ENCODE measurements at regions not wholly inside any gene's neighbourhood (a gene's known extent, or its start where the extent isn't known, plus 50 kb on each side); places are given as distances from the start of the nearest gene placed in this dataset.

DNA sequence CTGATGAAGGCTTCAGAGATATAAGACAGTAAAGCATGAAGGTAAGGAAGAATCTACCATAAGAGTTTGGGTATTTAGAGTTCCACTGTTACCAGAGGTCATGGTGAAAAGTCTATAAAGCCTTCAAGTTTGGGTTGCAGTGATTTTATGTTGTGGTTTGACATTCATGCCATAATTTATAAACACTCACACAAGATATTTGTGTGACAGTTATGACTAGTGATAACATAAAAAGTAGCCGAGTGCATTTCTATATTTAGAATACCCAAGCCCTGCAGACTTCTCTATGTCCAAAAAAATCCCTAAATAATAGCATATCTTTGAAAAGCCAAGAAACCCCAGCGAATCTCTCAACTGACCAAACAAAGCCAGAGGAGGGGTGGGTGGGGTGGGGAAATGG, 229.9 kb downstream of the CXCL12 start:
- Histone ChIP-seq H3K9me2 (replicated peaks; ENCODE audit: insufficient read depth, low read length) (no peaks in the 10 kb centered on the region), H3K36me3 (replicated peaks; ENCODE audit: insufficient read depth, low read length) (no peaks in the 10 kb centered on the region), H3K4me1 (ENCODE audit: low read length) (no peaks in the 10 kb centered on the region), H2AFZ (ENCODE audit: low read length) (no peak overlapping the region), H3K79me2 (ENCODE audit: low read length) (no peaks in the 10 kb centered on the region), H3K4me3 (ENCODE audit: low read length) (no peak overlapping the region), H3K9me3 (replicated peaks; ENCODE audit: insufficient read depth, low read length) (no peaks in the 10 kb centered on the region), H3F3A (ENCODE audit: insufficient read depth, low read length) (no peaks in the 10 kb centered on the region), H3K9ac (ENCODE audit: low read length) (no peak overlapping the region), H4K20me1 (ENCODE audit: insufficient read depth, low read length) (no peaks in the 10 kb centered on the region), H3K4me2 (ENCODE audit: low read depth, low read length) (no peak overlapping the region), H3K27me3 (replicated peaks; ENCODE audit: insufficient read depth, low read length) (no peaks in the 10 kb centered on the region), H3K27ac (ENCODE audit: low read length) (no peak overlapping the region)
- TF ChIP-seq EZH2 (optimal IDR thresholded peaks at IDR 0.05; ENCODE audit: low read depth, low read length) (no peak), EZH2phosphoT487 (IDR thresholded peaks at IDR 0.05; ENCODE audit: low read length) (no peak)
- TF ChIP-seq, protein P1, sequence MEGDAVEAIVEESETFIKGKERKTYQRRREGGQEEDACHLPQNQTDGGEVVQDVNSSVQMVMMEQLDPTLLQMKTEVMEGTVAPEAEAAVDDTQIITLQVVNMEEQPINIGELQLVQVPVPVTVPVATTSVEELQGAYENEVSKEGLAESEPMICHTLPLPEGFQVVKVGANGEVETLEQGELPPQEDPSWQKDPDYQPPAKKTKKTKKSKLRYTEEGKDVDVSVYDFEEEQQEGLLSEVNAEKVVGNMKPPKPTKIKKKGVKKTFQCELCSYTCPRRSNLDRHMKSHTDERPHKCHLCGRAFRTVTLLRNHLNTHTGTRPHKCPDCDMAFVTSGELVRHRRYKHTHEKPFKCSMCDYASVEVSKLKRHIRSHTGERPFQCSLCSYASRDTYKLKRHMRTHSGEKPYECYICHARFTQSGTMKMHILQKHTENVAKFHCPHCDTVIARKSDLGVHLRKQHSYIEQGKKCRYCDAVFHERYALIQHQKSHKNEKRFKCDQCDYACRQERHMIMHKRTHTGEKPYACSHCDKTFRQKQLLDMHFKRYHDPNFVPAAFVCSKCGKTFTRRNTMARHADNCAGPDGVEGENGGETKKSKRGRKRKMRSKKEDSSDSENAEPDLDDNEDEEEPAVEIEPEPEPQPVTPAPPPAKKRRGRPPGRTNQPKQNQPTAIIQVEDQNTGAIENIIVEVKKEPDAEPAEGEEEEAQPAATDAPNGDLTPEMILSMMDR (IDR thresholded peaks at IDR 0.05; ENCODE audit: low read length) = no peak
- no peak for DNase-seq

DNA sequence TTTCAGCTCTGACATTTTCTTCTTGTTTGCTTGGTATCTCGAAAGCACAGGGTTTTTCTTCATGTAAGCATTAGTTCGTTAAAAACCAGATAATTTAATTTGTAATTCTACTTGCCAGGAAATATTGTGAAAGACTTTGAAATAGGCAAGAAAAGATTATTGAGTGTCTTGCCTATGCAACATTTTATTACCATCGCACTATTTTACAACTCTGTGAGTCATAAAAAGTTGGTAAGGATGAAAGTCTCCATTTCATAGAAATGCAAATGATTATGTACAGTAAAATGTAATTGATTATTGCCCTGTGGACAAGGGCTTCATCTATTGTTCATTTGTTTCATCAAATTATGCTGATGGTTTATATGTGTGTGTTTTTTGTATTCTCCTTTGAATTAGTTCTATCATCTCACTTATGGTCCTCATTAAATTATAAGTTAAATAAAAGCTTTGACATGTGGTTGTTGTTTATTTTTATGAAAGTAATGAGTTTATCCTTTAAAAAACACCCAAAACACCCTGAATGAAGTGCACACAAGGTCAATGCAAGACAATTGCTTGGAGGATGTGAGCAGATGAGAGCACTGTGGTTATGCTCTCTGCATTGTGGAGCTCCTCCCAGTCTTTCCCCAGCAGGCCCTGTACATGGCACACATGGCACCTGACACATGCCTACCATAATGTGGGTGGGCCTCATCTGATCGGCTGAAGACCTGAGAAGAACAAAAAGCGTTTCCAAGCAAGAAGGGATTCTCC, 230.8 kb downstream of the CXCL12 start:
- no peaks in the 10 kb centered on the region for H4K20me1 ChIP-seq (ENCODE audit: insufficient read depth, low read length)
- no peaks in the 10 kb centered on the region for H3K27me3 ChIP-seq (replicated peaks; ENCODE audit: insufficient read depth, low read length)
- no peaks in the 10 kb centered on the region for H3K9me2 ChIP-seq (replicated peaks; ENCODE audit: insufficient read depth, low read length)
- H3K36me3 ChIP-seq (replicated peaks; ENCODE audit: insufficient read depth, low read length) = no peaks in the 10 kb centered on the region
- H3K9ac ChIP-seq (ENCODE audit: low read length) = no peak overlapping the region
- no peak overlapping the region for H3K27ac ChIP-seq (ENCODE audit: low read length)
- no peak for DNase-seq
- H3F3A ChIP-seq (ENCODE audit: insufficient read depth, low read length) = no peaks in the 10 kb centered on the region
- H3K9me3 ChIP-seq (replicated peaks; ENCODE audit: insufficient read depth, low read length) = no peaks in the 10 kb centered on the region
- H3K4me3 ChIP-seq (ENCODE audit: low read length) = no peak overlapping the region
- H3K79me2 ChIP-seq (ENCODE audit: low read length) = no peaks in the 10 kb centered on the region
- no peaks in the 10 kb centered on the region for H3K4me1 ChIP-seq (ENCODE audit: low read length)
- H3K4me2 ChIP-seq (ENCODE audit: low read depth, low read length) = no peak overlapping the region
- TF ChIP-seq, protein P1 (IDR thresholded peaks at IDR 0.05; ENCODE audit: low read length) = no peak
- TF ChIP-seq EZH2phosphoT487 (IDR thresholded peaks at IDR 0.05; ENCODE audit: low read length) (no peak), EZH2 (optimal IDR thresholded peaks at IDR 0.05; ENCODE audit: low read depth, low read length) (no peak)
- no peak overlapping the region for H2AFZ ChIP-seq (ENCODE audit: low read length)

DNA sequence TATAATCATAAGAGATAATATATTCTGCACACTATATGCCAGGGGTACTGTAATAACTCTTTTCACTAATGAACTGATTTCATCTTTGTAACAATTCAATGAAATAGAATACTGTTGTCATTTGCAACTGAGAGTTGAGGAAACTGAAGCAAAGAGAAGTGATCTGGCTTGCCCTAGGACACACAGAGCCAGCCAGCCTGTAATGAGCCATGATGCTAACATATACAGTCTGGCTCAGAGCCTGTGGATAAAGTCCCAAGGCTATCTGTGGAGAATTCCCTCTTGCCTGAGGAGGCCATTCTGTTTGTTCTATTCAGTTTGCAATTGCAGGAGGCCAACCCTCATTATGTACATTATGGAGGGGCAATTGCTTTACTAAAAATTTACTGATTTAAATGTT, 241.3 kb downstream of the CXCL12 start:
- Histone ChIP-seq H2AFZ (ENCODE audit: low read length) (no peak overlapping the region), H3K79me2 (ENCODE audit: low read length) (no peaks in the 10 kb centered on the region), H3K9me2 (replicated peaks; ENCODE audit: insufficient read depth, low read length) (no peaks in the 10 kb centered on the region), H3F3A (ENCODE audit: insufficient read depth, low read length) (no peaks in the 10 kb centered on the region), H3K9ac (ENCODE audit: low read length) (no peak overlapping the region), H3K9me3 (replicated peaks; ENCODE audit: insufficient read depth, low read length) (no peaks in the 10 kb centered on the region), H3K27me3 (replicated peaks; ENCODE audit: insufficient read depth, low read length) (no peaks in the 10 kb centered on the region), H3K4me3 (ENCODE audit: low read length) (no peak overlapping the region), H3K4me2 (ENCODE audit: low read depth, low read length) (no peak overlapping the region), H3K4me1 (ENCODE audit: low read length) (no peaks in the 10 kb centered on the region), H3K27ac (ENCODE audit: low read length) (no peak overlapping the region), H3K36me3 (replicated peaks; ENCODE audit: insufficient read depth, low read length) (no peaks in the 10 kb centered on the region), H4K20me1 (ENCODE audit: insufficient read depth, low read length) (no peaks in the 10 kb centered on the region)
- TF ChIP-seq EZH2 (optimal IDR thresholded peaks at IDR 0.05; ENCODE audit: low read depth, low read length) = no peak
- no peak for TF ChIP-seq EZH2phosphoT487 (IDR thresholded peaks at IDR 0.05; ENCODE audit: low read length)
- TF ChIP-seq, protein P1 (IDR thresholded peaks at IDR 0.05; ENCODE audit: low read length) = no peak
- DNase-seq = no peak
